ENCODE measurements at regions not wholly inside any gene's neighbourhood (a gene's known extent, or its start where the extent isn't known, plus 50 kb on each side); places are given as distances from the start of the nearest gene placed in this dataset.

DNA sequence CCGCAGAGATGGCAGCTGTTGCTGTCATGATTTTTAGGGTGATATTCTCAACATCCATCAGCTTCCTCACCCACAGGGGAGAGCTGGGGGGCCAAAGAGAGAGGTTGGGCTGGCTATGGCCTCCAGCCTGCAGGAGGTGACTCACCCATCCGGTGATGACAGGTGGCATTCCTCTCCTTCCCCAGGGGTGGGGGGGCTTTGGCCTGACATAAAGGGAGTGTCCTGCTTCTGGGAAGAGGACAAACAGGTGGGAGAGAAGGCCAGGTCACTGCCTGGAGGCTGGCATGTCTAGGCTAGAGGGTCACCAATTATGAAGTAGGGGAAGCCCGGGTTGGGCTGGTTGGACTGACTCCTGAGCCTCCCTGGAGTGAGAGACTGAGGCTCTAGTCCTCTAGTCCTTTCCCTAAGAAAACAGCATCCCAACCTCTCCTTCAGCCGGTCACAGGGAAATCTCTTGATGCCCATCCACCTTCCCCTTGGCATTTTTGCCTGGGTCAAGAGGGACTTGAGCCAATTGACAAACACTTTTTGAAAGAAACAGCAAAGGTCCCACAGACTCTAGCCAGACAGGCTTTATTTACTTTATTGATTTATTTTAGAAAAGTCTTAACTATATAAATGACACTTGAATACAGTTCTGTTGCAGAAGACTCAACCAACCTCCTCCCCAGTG lies 79.8 kb upstream of the ZNF716 start:
- no peak for DNase-seq

DNA sequence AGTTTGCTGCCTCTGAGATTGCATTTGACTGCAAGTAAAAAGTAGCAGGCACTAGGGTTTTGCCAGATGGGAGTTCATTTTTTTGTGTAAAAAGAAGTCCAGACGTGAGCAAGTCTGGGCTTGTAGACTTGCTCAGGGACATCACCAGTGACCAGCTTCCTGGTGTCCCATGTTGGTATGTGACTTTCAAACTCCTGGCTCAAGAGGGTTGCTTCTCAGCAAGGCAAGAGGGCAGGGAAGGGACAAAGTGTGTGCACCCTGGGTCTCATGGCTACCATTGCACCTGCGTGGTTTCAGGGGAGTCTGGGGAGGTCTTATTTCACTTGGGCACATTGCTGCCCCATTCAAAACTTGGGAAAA lies 79.3 kb upstream of the ZNF716 start:
- DNase-seq = no peak

GRCh38 chr7:57375783-57376182 lies 74.2 kb upstream of the ZNF716 start:
- DNase-seq = no peak

DNA sequence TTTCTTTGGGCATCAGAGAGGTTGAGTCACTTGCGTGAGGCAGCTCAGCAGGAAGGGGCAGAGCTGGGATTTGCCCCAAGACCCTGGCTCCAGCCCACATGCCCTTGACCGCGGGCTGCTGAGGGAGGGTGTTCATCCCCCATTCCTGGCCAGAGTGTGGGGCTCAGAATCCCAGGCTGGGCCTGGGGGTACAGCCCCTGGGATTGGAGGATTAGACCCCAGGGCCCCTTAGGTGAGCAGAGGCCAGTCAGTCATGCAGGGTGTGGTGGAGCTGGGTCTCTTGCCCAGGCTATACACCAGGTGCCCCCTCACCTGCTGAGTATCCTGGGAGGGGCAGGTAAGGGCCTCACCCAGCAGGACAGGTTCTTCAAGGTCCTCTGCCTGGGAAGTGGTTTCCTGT lies 68.4 kb upstream of the ZNF716 start:
- no peak for DNase-seq

DNA sequence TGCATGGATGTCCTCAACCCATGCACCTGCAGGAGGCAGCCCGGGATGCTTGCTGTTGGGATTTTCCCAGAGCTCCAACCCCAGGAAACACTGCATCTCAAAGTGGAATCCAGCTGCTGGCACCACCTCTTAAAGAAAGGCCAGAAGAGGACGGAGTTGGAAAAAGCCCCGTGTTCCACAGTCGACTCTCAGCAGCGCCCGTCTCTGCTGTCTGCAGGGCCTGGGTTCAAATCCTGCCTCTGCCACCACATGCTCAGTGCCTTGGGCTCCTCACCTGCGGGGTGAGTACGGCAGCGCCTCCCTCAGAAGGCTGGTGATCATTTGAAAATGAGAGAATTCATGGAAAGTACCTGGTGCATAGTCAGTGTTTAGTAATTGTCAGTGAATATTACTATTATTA lies 65.6 kb upstream of the ZNF716 start:
- DNase-seq = no peak

- no peak for DNase-seq
These were observed 64.3 kb upstream of the ZNF716 start for GRCh38 chr7:57385668-57386067.

- DNase-seq = no peak
These were observed 61.2 kb upstream of the ZNF716 start for GRCh38 chr7:57388761-57389160.

- no peak for DNase-seq
These were observed 51.4 kb upstream of the ZNF716 start for GRCh38 chr7:57398548-57398947.

DNA sequence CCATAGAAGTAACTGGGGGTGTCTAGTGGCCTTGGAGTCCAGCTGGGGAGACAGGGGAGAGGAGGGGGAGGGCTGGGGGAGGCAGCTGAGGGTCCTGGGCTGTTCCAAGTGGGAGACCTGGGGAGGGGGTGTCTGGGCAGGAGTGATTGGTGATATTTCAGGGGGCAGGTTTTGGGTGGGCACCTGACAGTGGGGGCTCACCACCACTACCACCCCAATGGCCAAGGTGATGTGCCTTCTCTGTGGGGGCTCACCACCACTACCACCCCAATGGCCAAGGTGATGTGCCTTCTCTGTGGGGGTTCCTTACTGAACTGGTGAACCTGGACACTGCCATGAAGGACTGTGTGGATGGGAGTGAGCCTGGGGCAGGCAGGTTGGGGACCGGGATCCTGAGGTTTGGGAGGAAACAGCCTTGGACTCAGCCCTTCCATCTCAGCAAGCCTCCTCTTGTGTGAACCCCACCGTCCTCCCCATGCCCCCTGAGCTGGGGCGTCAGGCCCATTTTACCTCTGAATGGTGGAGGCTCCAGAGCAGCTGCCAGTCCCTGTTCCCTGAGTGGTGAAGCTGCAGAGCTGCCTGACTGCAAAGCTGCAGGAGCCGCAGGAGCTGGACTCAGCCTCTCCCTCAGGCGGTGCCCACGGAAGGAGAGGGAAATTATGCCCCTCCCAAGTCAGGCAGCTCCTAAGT lies 50.6 kb upstream of the ZNF716 start:
- no peak for DNase-seq

- no peak for DNase-seq
These were observed 50.0 kb upstream of the ZNF716 start for GRCh38 chr7:57399972-57400371.
